Peyer's patch (tissue), 4 donors: ENCODE measurements at regions not wholly inside any gene's neighbourhood (a gene's known extent, or its start where the extent isn't known, plus 50 kb on each side); places are given as distances from the start of the nearest gene placed in this dataset.

ENCODE experiments used
- DNase-seq, 3 donors: peaks; one replicate each; pipeline ENCODE4 v3.0.0-alpha.2; 2017 to 2019
- H3K27ac ChIP-seq, 4 donors: fragments of 200-600 bp; sonication (generic); one replicate each; pipeline ENCODE4 v1.5.1; 2016 to 2019
- H3K27me3 ChIP-seq, 2 donors: fragments of 200-600 bp; sonication (generic); one replicate each; pipeline ENCODE4 v1.5.1; 2019
- H3K36me3 ChIP-seq, 3 donors: fragments of 200-600 bp; sonication (generic); one replicate each; pipeline ENCODE4 v1.5.1; 2016 to 2019
- H3K4me1 ChIP-seq, 4 donors: fragments of 200-600 bp; sonication (generic); one replicate each; pipeline ENCODE4 v1.5.1; 2016 to 2019
- H3K4me3 ChIP-seq, 4 donors: fragments of 200-600 bp; sonication (generic); 1 replicate in 3 of 4; 2 replicates in 1 of 4; pipeline ENCODE4 v1.5.1; 2016 to 2019; ENCODE audit warnings: mild to moderate bottlenecking in 1 of 4
- H3K9me3 ChIP-seq, 4 donors: fragments of 200-600 bp; sonication (generic); one replicate each; pipeline ENCODE4 v1.5.1; 2016 to 2019; ENCODE audit warnings: mild to moderate bottlenecking in 1 of 4
- POLR2A ChIP-seq, 2 donors: fragments of 450-650 bp; IDR thresholded peaks; one replicate each; pipeline ENCODE4 v1.5.1; 2017; ENCODE audit warnings: antibody characterized with exemption in 2 of 2, mild to moderate bottlenecking in 2 of 2, moderate library complexity in 2 of 2
- TF ChIP-seq, protein P1 (sequence below), 6 experiments: fragments of 450-650 bp in 4 of 6; fragments of 200-600 bp in 2 of 6; sonication (generic) in 1 of 6; IDR thresholded peaks; one replicate each; pipeline ENCODE4 v1.5.1; 2017 to 2019; ENCODE audit warnings: antibody characterized with exemption in 6 of 6, mild to moderate bottlenecking in 3 of 6, moderate library complexity in 1 of 6

DNA sequence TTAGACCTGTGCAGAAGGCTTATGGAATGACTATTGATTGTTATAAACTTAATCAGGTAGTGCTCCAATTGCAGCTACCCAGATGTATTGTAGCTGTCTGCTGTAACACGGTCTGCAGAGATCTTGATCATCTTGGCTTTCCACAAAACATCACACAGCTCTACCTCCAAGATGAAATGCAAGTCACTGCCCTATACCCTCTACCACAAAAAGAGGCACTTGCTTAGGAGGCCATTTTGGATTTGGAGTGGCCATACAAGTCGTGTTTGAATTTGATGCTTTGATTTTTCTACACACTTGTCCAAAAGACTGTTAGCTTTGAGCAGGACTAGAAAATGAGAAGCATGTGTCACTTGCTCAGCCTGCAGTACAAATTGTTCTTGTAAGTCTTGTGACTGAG, 377.2 kb downstream of the TNS3 start:
- H3K27me3 ChIP-seq = no peaks in the 10 kb centered on the region
- no peak overlapping the region for H3K4me3 ChIP-seq
- H3K9me3 ChIP-seq = no peaks in the 10 kb centered on the region
- TF ChIP-seq POLR2A (IDR thresholded peaks at IDR 0.05) = no peak
- TF ChIP-seq, protein P1, sequence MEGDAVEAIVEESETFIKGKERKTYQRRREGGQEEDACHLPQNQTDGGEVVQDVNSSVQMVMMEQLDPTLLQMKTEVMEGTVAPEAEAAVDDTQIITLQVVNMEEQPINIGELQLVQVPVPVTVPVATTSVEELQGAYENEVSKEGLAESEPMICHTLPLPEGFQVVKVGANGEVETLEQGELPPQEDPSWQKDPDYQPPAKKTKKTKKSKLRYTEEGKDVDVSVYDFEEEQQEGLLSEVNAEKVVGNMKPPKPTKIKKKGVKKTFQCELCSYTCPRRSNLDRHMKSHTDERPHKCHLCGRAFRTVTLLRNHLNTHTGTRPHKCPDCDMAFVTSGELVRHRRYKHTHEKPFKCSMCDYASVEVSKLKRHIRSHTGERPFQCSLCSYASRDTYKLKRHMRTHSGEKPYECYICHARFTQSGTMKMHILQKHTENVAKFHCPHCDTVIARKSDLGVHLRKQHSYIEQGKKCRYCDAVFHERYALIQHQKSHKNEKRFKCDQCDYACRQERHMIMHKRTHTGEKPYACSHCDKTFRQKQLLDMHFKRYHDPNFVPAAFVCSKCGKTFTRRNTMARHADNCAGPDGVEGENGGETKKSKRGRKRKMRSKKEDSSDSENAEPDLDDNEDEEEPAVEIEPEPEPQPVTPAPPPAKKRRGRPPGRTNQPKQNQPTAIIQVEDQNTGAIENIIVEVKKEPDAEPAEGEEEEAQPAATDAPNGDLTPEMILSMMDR (IDR thresholded peaks at IDR 0.05) = no peak
- H3K4me1 ChIP-seq = peaks cover 0 to 6% (median 0%) of the 10 kb centered on the region in 4 donors
- no peak for DNase-seq
- H3K27ac ChIP-seq = no peak overlapping the region
- H3K36me3 ChIP-seq = no peaks in the 10 kb centered on the region

DNA sequence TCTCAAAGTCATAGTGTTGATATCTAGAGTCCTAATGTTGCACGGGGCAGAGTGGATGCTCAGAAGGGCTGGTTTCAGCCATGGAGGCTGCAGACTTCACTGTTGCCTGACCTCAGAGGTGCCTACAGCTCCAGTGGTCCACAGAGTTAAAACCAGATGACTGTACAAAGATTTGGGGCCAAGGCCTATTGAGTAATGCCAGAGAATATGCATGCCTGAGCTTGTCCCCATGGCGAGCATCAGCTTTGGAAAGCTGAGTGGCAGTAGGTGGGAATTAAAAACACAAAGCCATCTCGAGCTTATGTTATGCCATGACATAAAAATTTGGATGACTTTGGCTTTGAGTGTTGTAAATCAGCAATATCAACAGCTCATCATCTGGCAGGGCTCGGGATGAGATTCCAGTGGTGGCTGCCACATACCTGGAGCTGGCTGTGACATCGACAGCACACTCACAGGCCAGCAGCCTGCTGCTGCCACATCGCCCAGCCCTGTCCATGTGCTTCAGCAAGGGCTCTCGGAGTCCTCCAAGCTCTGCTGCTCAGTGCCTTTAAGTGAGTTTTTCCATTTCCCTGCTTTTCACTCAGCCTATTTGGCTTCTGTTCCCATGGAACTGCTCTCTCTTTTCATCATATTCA, 379.6 kb downstream of the TNS3 start:
- no peak overlapping the region for H3K4me3 ChIP-seq
- no peak for DNase-seq
- H3K27me3 ChIP-seq = no peaks in the 10 kb centered on the region
- TF ChIP-seq POLR2A (IDR thresholded peaks at IDR 0.05) = no peak
- TF ChIP-seq, protein P1 (IDR thresholded peaks at IDR 0.05) = no peak
- H3K27ac ChIP-seq = no peak overlapping the region
- no peaks in the 10 kb centered on the region for H3K36me3 ChIP-seq
- no peaks in the 10 kb centered on the region for H3K4me1 ChIP-seq
- H3K9me3 ChIP-seq = no peaks in the 10 kb centered on the region

DNA sequence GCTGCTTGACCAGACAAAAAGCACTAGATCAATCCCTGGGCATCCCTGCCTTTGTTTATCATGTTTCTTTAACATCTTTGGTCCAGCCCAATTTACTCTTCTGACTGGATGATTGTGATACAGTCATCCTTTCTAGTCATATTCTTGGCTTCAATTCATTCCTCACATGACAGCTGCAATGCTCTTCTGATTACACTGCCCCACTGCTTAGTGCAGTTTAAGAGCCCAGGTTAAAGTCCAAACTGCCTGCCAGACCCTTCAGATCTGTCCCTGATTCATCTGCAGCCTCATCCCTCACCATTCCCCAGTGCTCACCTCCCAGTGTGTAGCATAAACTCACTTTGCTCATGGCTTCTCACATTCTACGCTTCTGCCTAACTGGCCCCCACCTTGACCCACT, 383.8 kb downstream of the TNS3 start:
- no peaks in the 10 kb centered on the region for H3K27me3 ChIP-seq
- H3K27ac ChIP-seq = no peak overlapping the region

DNA sequence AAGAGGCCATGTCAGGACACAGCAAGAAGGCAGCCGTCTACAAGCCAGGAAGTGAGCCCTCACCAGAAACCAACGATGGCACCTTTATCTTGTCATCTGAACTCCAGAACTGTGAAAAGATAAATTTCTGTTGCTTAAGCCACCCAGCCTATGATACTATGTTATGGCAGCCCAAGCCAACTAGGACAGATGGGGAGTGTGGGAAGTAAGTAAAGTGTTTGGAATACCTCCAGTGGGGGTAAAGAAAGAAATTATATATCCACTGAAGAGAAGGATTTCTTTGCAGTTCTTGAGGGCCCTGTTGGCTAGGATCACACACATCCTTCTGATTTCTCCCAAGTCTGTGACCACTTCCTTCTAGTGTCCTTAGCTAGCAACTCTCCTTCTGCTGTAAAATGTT, 384.4 kb downstream of the TNS3 start:
- Histone ChIP-seq H3K9me3 (no peaks in the 10 kb centered on the region), H3K36me3 (no peaks in the 10 kb centered on the region), H3K4me1 (peaks cover 0 to 3% (median 0%) of the 10 kb centered on the region in 4 donors), H3K27me3 (no peaks in the 10 kb centered on the region), H3K27ac (no peak overlapping the region), H3K4me3 (no peak overlapping the region)
- TF ChIP-seq, protein P1 (IDR thresholded peaks at IDR 0.05) = no peak
- no peak for TF ChIP-seq POLR2A (IDR thresholded peaks at IDR 0.05)
- DNase-seq = no peak

More for the DNA sequence above, 383.8 kb downstream of the TNS3 start:
- DNase-seq = no peak
- H3K9me3 ChIP-seq = no peaks in the 10 kb centered on the region
- H3K4me1 ChIP-seq = no peaks in the 10 kb centered on the region
- H3K36me3 ChIP-seq = no peaks in the 10 kb centered on the region
- H3K4me3 ChIP-seq = no peak overlapping the region
- no peak for TF ChIP-seq POLR2A (IDR thresholded peaks at IDR 0.05)
- TF ChIP-seq, protein P1 (IDR thresholded peaks at IDR 0.05) = no peak

DNA sequence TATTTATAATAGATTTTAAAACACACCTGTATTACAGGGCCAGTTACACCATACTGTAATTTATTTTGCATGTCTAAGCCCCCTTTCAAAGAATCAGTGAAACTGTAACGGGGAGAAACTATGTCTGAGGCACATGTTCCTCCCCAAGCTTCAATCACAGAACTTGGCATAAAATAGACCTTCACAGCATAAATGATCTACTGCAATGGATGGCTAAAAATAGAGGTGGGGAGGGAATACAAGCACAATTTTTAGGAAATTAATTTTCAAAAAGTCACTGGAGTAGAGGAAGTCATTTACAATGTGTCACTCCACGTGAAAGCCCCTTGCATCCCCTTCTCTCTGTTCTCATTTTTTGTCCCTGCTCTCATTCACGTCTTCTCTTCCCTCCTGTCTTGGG, 385.2 kb downstream of the TNS3 start:
- Histone ChIP-seq H3K4me1 (peaks cover 0 to 8% (median 0%) of the 10 kb centered on the region in 4 donors), H3K27me3 (no peaks in the 10 kb centered on the region), H3K9me3 (no peaks in the 10 kb centered on the region), H3K36me3 (no peaks in the 10 kb centered on the region), H3K4me3 (no peak overlapping the region), H3K27ac (no peak overlapping the region)
- no peak for DNase-seq
- TF ChIP-seq, protein P1 (IDR thresholded peaks at IDR 0.05) = no peak
- no peak for TF ChIP-seq POLR2A (IDR thresholded peaks at IDR 0.05)
